K562 (cell line): ENCODE measurements at regions not wholly inside any gene's neighbourhood (a gene's known extent, or its start where the extent isn't known, plus 50 kb on each side); places are given as distances from the start of the nearest gene placed in this dataset.

ENCODE experiments used
- ATAC-seq: fragments of 200-7000 bp; cut with Tn5 transposase; 3 replicates; pipeline ENCODE4 v1.9.1; 2020; ENCODE audit warnings: moderate library complexity
- BruUV-seq: library from RNA; stranded (reverse); fragments of 400-500 nt; replicated peaks from 2 replicates; lab custom pipeline; 2021; lab: Mats Ljungman, UMichigan
- CTCF ChIA-PET: fragments of 300-600 bp; formaldehyde crosslinking; extraction: SDS; loops from one replicate; lab custom pipeline; 2021; ENCODE audit warnings: low intra/inter-chr PET ratio; lab: Yijun Ruan, JAX
- POLR2A ChIA-PET: fragments of 300-600, 350-650 bp; sonication (Branson Sonifier 250); formaldehyde crosslinking; extraction: SDS; loops from one replicate; lab custom pipeline; 2021; ENCODE audit warnings: antibody characterized with exemption, inconsistent platforms; lab: Yijun Ruan, JAX
- DNase-seq, 4 experiments: peaks; one replicate each; pipeline versions ENCODE4 v3.0.0 to v3.0.0-alpha.2; 2011 to 2018; ENCODE audit warnings: low spot score in 3 of 4, mixed read lengths in 3 of 4; ENCODE audit errors: extremely low read depth in 1 of 4
- FAIRE-seq: peaks from 2 replicates; lab custom pipeline; 2011; peaks lifted over from hg19 to GRCh38; lab: Jason Lieb, UNC
- H2AFZ ChIP-seq: 2 replicates; pipeline ENCODE4 v1.6.0; 2011; ENCODE audit warnings: low read depth, low read length, control low read depth, inconsistent platforms
- H3K27ac ChIP-seq: fragments of 200-600 bp; 3 replicates; pipeline ENCODE4 v1.8.0; 2011; ENCODE audit warnings: low read depth, mild to moderate bottlenecking, control low read depth, inconsistent platforms, low read length, moderate library complexity, mixed read lengths; ENCODE audit errors: extremely low read depth
- H3K27me3 ChIP-seq, 2 experiments: fragments of 300-600 bp in 1 of 2; 2 replicates in 1 of 2; 3 replicates in 1 of 2; pipeline versions ENCODE4 v1.6.0 to v1.8.0; 2011; ENCODE audit warnings: inconsistent platforms in 2 of 2, low read length in 2 of 2, mild to moderate bottlenecking in 1 of 2, mixed read lengths in 1 of 2, moderate library complexity in 1 of 2; ENCODE audit not compliant: control insufficient read depth in 2 of 2, insufficient read depth in 2 of 2
- H3K36me3 ChIP-seq: fragments of 300-600 bp; 3 replicates; pipeline ENCODE4 v1.8.0; 2011; ENCODE audit warnings: mild to moderate bottlenecking, low read length, inconsistent platforms; ENCODE audit not compliant: control insufficient read depth, insufficient read depth
- H3K4me1 ChIP-seq, 2 experiments: fragments of 200-600 bp in 1 of 2; replicated peaks in 1 of 2; 2 replicates in 1 of 2; 3 replicates in 1 of 2; pipeline versions ENCODE4 v1.5.1 to v1.8.0; 2011; ENCODE audit warnings: inconsistent platforms in 2 of 2, low read length in 2 of 2, mild to moderate bottlenecking in 1 of 2, mixed read lengths in 1 of 2, moderate library complexity in 1 of 2; ENCODE audit not compliant: control insufficient read depth in 2 of 2, insufficient read depth in 2 of 2
- H3K4me2 ChIP-seq: 2 replicates; pipeline ENCODE4 v1.6.1; 2011; ENCODE audit warnings: low read length, control low read depth, inconsistent platforms, mixed read lengths; ENCODE audit not compliant: insufficient read depth
- H3K4me3 ChIP-seq: fragments of 200-600 bp; sonication (generic), shearing (Covaris generic); 2 replicates; pipeline ENCODE4 v1.5.1; 2016; ENCODE audit warnings: control low read depth, inconsistent platforms
- H3K79me2 ChIP-seq: fragments of 200-600 bp; 3 replicates; pipeline ENCODE4 v1.8.0; 2011; ENCODE audit warnings: low read length, inconsistent platforms; ENCODE audit not compliant: control insufficient read depth, insufficient read depth
- H3K9ac ChIP-seq, 2 experiments: 2 replicates each; pipeline versions ENCODE4 v1.6.0 to v1.6.1; 2011; ENCODE audit warnings: low read depth in 2 of 2, low read length in 2 of 2, control low read depth in 1 of 2, inconsistent platforms in 1 of 2, mild to moderate bottlenecking in 1 of 2, mixed read lengths in 1 of 2; ENCODE audit not compliant: insufficient read depth in 1 of 2
- H3K9me1 ChIP-seq: one replicate; pipeline ENCODE4 v1.6.0; 2011; ENCODE audit warnings: inconsistent platforms, mild to moderate bottlenecking, low read length, moderate library complexity; ENCODE audit not compliant: control insufficient read depth, insufficient read depth
- H3K9me3 ChIP-seq: replicated peaks from 2 replicates; pipeline ENCODE4 v1.5.1; 2011; ENCODE audit warnings: low read depth, low read length, inconsistent platforms; ENCODE audit not compliant: control insufficient read depth, insufficient read depth
- H4K20me1 ChIP-seq: replicated peaks from 2 replicates; pipeline ENCODE4 v1.6.1; 2011; ENCODE audit warnings: low read length, inconsistent platforms, mixed read lengths; ENCODE audit not compliant: control insufficient read depth, insufficient read depth
- BCLAF1 ChIP-seq, 2 experiments: fragments of 450-650 bp in 1 of 2; IDR thresholded peaks; 2 replicates each; pipeline ENCODE4 v1.6.1; 2011 to 2017; ENCODE audit warnings: low read depth in 2 of 2, antibody characterized with exemption in 1 of 2, borderline replicate concordance in 1 of 2, low read length in 1 of 2, mild to moderate bottlenecking in 1 of 2, mixed read lengths in 1 of 2; ENCODE audit not compliant: control insufficient read depth in 1 of 2
- RFX1 ChIP-seq: fragments of 450-650 bp; IDR thresholded peaks from 2 replicates; pipeline ENCODE4 v1.6.1; 2016; ENCODE audit warnings: mild to moderate bottlenecking, moderate library complexity
- SMAD4 ChIP-seq: fragments of 250-450 bp; sonication (Bioruptor Pico); conservative IDR thresholded peaks from 2 replicates; pipeline ENCODE4 v1.8.0; 2021; ENCODE audit warnings: inconsistent platforms, mild to moderate bottlenecking, moderate library complexity
- SMARCA4 ChIP-seq: fragments of 450-650 bp; IDR thresholded peaks from 2 replicates; pipeline ENCODE4 v1.6.1; 2016
- WGBS: fragments of 100-300 bp; shearing (Covaris generic); methylation state at CpG from one replicate; pipeline ENCODE4 v1.1.6; 2016; ENCODE audit warnings: low coverage, mixed read lengths; ENCODE audit not compliant: insufficient coverage; ENCODE audit errors: missing lambda C conversion rate; 5-methylcytosine and 5-hydroxymethylcytosine counted together
- in situ Hi-C: fragments of 300-500 bp; cut with MboI; formaldehyde crosslinking; loops from 4 replicates; pipeline ENCODE4 v1.15.0; 2018; ENCODE audit warnings: inconsistent platforms, mixed read lengths
- intact Hi-C: fragments of 100-400 bp; cut with micrococcal nuclease; formaldehyde crosslinking; loops from 2 replicates; pipeline ENCODE4 v1.14.2; 2022
- TF ChIP-seq, protein P1 (sequence below): fragments of 450-650 bp; formaldehyde crosslinking; IDR thresholded peaks from 2 replicates; pipeline ENCODE4 v1.4.0; 2020; ENCODE audit warnings: mild to moderate bottlenecking, moderate library complexity

DNA sequence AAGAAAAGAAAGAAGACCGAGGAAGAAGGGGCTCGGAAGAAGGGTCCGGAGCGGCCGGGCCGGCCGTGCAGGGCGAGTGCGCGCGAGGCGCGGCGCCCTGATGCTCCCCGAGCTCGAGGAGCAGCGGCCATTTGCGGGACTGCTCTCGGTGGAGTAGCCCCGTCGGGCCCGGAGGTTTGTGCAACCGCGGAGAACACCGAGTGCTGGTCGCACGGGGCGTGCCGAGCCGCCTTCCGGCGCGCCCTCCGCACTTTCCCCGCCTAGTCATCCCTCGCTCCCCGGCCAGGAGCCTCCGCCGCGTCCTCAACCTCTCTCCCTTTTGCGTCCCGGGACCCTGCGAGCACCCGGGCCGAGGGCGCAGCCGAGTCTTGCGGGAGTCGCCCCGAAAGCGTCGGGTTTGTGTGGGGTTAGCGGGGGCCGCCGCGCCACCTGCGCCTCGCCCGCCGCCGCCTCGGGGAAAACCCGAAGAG, 127.4 kb downstream of the LAS1L start:
- Histone ChIP-seq H3K4me1 (no peaks in the 10 kb centered on the region), H3K4me2 (no peak overlapping the region), H3K9me1 (no peaks in the 10 kb centered on the region), H4K20me1 (no peaks in the 10 kb centered on the region), H3K27me3 (no peaks in the 10 kb centered on the region), H3K4me3 (no peak overlapping the region), H3K79me2 (no peaks in the 10 kb centered on the region), H3K9ac (no peak overlapping the region), H2AFZ (no peak overlapping the region), H3K36me3 (no peaks in the 10 kb centered on the region), H3K9me3 (no peaks in the 10 kb centered on the region), H3K27ac (no peak overlapping the region)
- TF ChIP-seq, protein P1, sequence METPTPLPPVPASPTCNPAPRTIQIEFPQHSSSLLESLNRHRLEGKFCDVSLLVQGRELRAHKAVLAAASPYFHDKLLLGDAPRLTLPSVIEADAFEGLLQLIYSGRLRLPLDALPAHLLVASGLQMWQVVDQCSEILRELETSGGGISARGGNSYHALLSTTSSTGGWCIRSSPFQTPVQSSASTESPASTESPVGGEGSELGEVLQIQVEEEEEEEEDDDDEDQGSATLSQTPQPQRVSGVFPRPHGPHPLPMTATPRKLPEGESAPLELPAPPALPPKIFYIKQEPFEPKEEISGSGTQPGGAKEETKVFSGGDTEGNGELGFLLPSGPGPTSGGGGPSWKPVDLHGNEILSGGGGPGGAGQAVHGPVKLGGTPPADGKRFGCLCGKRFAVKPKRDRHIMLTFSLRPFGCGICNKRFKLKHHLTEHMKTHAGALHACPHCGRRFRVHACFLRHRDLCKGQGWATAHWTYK (CRISPR knock-in tag): no peak
- TF ChIP-seq SMARCA4: no peak
- no peak for TF ChIP-seq SMAD4 (CRISPR knock-in tag)
- DNase-seq (no peak), FAIRE-seq (no peak), ATAC-seq (no peak)
- BruUV-seq: no TSS peak
- in situ Hi-C loops (no loop called here), intact Hi-C loops (no loop called here)
- WGBS: no CpG with 5 or more reads among the region's 63 CpGs
- POLR2A ChIA-PET: no interaction called here
- CTCF ChIA-PET: no interaction called here

DNA sequence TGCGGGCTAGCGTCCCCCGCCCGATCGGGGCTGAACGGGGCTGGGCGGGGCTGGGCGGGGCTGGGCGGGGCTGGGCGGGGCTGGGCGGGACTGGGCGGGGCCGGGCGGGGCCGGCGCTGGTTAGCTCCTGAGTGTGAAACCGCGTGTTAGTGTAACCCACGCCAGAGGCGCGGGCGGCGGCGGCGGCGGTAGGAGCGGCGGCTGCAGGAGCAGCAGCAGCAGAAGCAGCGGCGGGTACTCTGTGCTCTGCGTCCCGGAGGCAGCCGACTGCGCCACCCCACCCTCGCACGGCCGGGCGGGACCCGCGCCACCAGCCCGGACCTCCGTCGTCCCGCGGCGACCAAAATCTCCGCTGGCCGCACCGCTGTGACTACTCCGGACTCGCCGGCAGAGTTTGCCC, 128.1 kb downstream of the LAS1L start:
- DNase-seq: no peak
- no peak overlapping the region for H3K27ac ChIP-seq
- TF ChIP-seq BCLAF1 (IDR thresholded peaks at IDR 0.05; ENCODE audit: borderline replicate concordance in 1 of 2, control insufficient read depth in 1 of 2, low read depth in 2 of 2, low read length in 1 of 2): no peak
- TF ChIP-seq RFX1: no peak
- ChIA-PET CTCF (no interaction called here), POLR2A (no interaction called here)
- H3K36me3 ChIP-seq: no peaks in the 10 kb centered on the region
- no peaks in the 10 kb centered on the region for H3K9me3 ChIP-seq
- no peak overlapping the region for H2AFZ ChIP-seq
- no peaks in the 10 kb centered on the region for H3K79me2 ChIP-seq
- ATAC-seq: no peak
- no TSS peak for BruUV-seq
- H3K9me1 ChIP-seq: no peaks in the 10 kb centered on the region
- intact Hi-C loops (no loop called here), in situ Hi-C loops (no loop called here)
- no peak for FAIRE-seq
- H3K4me1 ChIP-seq: no peaks in the 10 kb centered on the region
- no peaks in the 10 kb centered on the region for H4K20me1 ChIP-seq
- WGBS: 83% methylated on average over 4 of the region's 52 CpGs
- no peak overlapping the region for H3K4me2 ChIP-seq
- H3K9ac ChIP-seq: no peak overlapping the region
- no peaks in the 10 kb centered on the region for H3K27me3 ChIP-seq
- H3K4me3 ChIP-seq: no peak overlapping the region
